Neural cell (in vitro differentiated cells): ENCODE measurements at regions not wholly inside any gene's neighbourhood (a gene's known extent, or its start where the extent isn't known, plus 50 kb on each side); places are given as distances from the start of the nearest gene placed in this dataset.

Experiments used
- CTCF ChIP-seq: fragments of 450-650 bp; IDR thresholded peaks from 2 replicates; pipeline ENCODE4 v1.5.1; 2014; ENCODE audit warnings: antibody characterized with exemption, mild to moderate bottlenecking, moderate library complexity; ENCODE audit not compliant: poor library complexity, severe bottlenecking
- SMC3 ChIP-seq: fragments of 450-650 bp; conservative IDR thresholded peaks from 2 replicates; pipeline ENCODE4 v1.6.1; 2014; ENCODE audit warnings: antibody characterized with exemption, mild to moderate bottlenecking, moderate library complexity; ENCODE audit not compliant: poor library complexity

- TF ChIP-seq CTCF (no peak), SMC3 (no peak)
Observed at GRCh38 chr5:105817914-105818313, 1852.8 kb downstream of the EFNA5 start.
